ENCODE measurements at regions not wholly inside any gene's neighbourhood (a gene's known extent, or its start where the extent isn't known, plus 50 kb on each side); places are given as distances from the start of the nearest gene placed in this dataset.
A peak's percentile ranks its signal among the peaks of the same experiment; 100 is the strongest.

- TF ChIP-seq, protein P1, sequence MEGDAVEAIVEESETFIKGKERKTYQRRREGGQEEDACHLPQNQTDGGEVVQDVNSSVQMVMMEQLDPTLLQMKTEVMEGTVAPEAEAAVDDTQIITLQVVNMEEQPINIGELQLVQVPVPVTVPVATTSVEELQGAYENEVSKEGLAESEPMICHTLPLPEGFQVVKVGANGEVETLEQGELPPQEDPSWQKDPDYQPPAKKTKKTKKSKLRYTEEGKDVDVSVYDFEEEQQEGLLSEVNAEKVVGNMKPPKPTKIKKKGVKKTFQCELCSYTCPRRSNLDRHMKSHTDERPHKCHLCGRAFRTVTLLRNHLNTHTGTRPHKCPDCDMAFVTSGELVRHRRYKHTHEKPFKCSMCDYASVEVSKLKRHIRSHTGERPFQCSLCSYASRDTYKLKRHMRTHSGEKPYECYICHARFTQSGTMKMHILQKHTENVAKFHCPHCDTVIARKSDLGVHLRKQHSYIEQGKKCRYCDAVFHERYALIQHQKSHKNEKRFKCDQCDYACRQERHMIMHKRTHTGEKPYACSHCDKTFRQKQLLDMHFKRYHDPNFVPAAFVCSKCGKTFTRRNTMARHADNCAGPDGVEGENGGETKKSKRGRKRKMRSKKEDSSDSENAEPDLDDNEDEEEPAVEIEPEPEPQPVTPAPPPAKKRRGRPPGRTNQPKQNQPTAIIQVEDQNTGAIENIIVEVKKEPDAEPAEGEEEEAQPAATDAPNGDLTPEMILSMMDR (IDR thresholded peaks at IDR 0.05; ENCODE audit: insufficient read depth, low read depth, low read length): no peak
- POLR2A ChIA-PET: no interaction called here
- no peak overlapping the region for H3K4me3 ChIP-seq (ENCODE audit: low read depth, low read length)
- CTCF ChIA-PET: interaction anchor here (1.1 kb wide), 1 partner anchor 9 kb away, joined by 3 read pairs; no protein-coding TSS in a partner anchor
- H3K36me3 ChIP-seq (ENCODE audit: control insufficient read depth, insufficient read depth, low read length): no peaks in the 10 kb centered on the region
- no peaks in the 10 kb centered on the region for H3K27me3 ChIP-seq (ENCODE audit: control insufficient read depth, insufficient read depth, low read length)
- no peak for DNase-seq (ENCODE audit: low read depth)
These were observed 450.8 kb upstream of the TLE4 start for GRCh38 chr9:79120941-79121340.

DNA sequence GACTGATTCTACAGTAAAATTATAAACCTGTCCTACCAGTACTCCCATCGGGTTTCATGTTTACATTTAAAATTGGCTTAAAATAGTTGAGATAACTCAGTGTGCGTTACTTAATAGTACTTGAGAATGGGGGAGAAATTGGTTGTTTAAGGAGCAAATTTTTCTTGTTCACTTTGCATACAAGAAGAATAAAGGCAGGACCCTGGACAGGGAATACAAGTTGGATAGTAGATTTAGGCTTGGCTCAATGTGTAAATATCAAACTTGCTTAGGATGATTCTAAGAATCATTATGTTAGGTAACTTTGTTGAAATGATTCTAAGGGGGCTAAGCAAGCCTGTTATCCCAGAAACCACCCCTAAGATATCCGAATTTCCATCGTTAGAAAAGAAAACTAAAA is 448.4 kb upstream of the TLE4 start:
- no peak for DNase-seq (ENCODE audit: low read depth)
- H3K4me3 ChIP-seq (ENCODE audit: low read depth, low read length): no peak overlapping the region
- no peaks in the 10 kb centered on the region for H3K27me3 ChIP-seq (ENCODE audit: control insufficient read depth, insufficient read depth, low read length)
- H3K36me3 ChIP-seq (ENCODE audit: control insufficient read depth, insufficient read depth, low read length): no peaks in the 10 kb centered on the region
- ChIA-PET POLR2A (no interaction called here), CTCF (no interaction called here)
- TF ChIP-seq, protein P1 (IDR thresholded peaks at IDR 0.05; ENCODE audit: insufficient read depth, low read depth, low read length): no peak

DNA sequence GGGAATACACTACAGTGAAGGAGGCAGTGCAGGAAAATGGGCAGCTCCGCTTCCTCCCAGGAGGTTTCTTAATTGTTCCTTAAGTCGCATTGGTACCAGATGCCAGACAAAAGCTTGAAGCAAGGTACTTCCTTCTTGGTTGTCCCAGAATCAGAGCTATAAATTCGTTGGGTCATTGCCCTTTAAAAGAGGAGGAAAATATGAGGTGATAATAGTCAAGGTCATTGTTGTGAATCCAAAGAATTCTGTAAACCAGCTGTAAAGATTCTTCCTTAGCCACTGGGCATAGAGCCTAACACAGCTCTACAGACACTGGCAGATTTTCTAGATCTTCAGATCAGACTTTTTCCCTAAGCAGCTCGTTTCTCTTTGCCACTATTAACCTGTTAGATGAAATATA is 444.1 kb upstream of the TLE4 start:
- CTCF ChIA-PET: interaction anchor here (0.5 to 1.5 kb wide), 7 partner anchors 104 to 762 kb away, joined by 3 read pairs; partner anchors contain the start of gene TLE4
- no peak overlapping the region for H3K4me3 ChIP-seq (ENCODE audit: low read depth, low read length)
- DNase-seq (ENCODE audit: low read depth): peak; percentile 50
- POLR2A ChIA-PET: no interaction called here
- TF ChIP-seq, protein P1 (IDR thresholded peaks at IDR 0.05; ENCODE audit: insufficient read depth, low read depth, low read length): no peak
- no peaks in the 10 kb centered on the region for H3K27me3 ChIP-seq (ENCODE audit: control insufficient read depth, insufficient read depth, low read length)
- no peaks in the 10 kb centered on the region for H3K36me3 ChIP-seq (ENCODE audit: control insufficient read depth, insufficient read depth, low read length)

DNA sequence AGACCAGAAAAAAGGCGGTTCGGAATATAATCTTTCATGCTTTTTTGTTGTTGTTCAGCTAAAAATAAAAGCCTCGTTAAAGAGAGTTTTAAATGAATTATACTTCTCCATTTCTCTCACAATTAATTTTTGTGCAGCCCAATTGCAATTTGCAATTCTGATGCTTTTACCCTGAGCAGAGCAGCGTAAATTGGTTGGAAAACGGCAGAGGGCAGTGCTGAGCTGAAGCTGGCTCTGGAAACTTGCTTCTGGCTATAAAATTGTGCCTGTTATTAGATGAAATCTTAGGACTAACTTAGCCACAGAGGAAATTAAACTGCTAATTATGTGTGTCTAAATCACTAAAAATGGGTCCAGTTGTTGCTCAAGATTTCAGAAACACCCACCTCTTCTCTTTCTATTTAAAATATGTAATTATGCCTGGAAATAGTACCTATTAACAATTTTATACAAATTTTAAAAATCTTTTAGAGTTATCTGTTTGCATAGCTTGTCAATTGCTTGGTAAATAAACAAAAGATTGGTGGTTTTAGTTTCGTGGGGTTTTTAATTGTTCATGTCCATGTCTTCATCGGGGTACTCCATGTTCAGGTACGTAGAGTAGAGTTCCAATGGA is 441.8 kb upstream of the TLE4 start:
- ChIA-PET CTCF (interaction anchor here (0.5 to 1.8 kb wide), 26 partner anchors 9 to 1044 kb away, joined by 3 to 8 read pairs (median 3); partner anchors contain the start of gene TLE4), POLR2A (interaction anchor here (0.7 kb wide), 1 partner anchor 444 kb away, joined by 4 read pairs; no protein-coding TSS in a partner anchor)
- no peak for DNase-seq (ENCODE audit: low read depth)
- no peaks in the 10 kb centered on the region for H3K36me3 ChIP-seq (ENCODE audit: control insufficient read depth, insufficient read depth, low read length)
- TF ChIP-seq, protein P1 (IDR thresholded peaks at IDR 0.05; ENCODE audit: insufficient read depth, low read depth, low read length): peak; percentile 93
- no peaks in the 10 kb centered on the region for H3K27me3 ChIP-seq (ENCODE audit: control insufficient read depth, insufficient read depth, low read length)
- H3K4me3 ChIP-seq (ENCODE audit: low read depth, low read length): no peak overlapping the region

DNA sequence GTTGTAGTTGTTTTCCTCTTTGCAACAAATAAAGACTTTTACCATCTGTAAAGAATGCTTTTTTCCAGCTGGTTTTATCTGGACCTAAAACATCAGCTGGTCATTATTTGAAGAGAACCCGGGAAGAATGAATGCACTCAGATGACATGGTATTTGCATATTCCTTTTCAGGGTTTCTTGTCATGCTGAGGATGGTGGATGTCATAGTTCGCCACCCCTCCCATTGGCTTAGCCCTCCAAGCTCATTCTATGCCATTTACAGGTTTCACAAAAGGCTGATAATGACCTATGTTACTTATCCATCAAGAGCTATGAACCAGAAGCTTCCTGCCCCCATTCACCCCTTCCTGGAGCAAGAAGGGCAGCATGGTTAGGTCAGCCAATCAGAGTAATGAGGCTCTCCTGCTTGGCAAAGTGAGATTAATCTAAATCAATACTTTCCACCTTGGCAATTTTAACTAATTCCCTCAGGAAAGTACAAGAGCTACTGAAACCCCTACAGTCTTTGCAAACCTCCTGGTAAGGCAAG is 440.5 kb upstream of the TLE4 start:
- DNase-seq (ENCODE audit: low read depth): no peak
- Histone ChIP-seq H3K36me3 (ENCODE audit: control insufficient read depth, insufficient read depth, low read length) (no peaks in the 10 kb centered on the region), H3K27me3 (ENCODE audit: control insufficient read depth, insufficient read depth, low read length) (no peaks in the 10 kb centered on the region), H3K4me3 (ENCODE audit: low read depth, low read length) (no peak overlapping the region)
- CTCF ChIA-PET: interaction anchor here (0.6 to 1.4 kb wide), 4 partner anchors 17 to 529 kb away, joined by 3 read pairs; no protein-coding TSS in a partner anchor
- TF ChIP-seq, protein P1 (IDR thresholded peaks at IDR 0.05; ENCODE audit: insufficient read depth, low read depth, low read length): no peak
- POLR2A ChIA-PET: interaction anchor here (0.6 kb wide), 1 partner anchor 441 kb away, joined by 6 read pairs; no protein-coding TSS in a partner anchor

Data from BJ (cell line).